ENCODE measurements at regions not wholly inside any gene's neighbourhood (a gene's known extent, or its start where the extent isn't known, plus 50 kb on each side); places are given as distances from the start of the nearest gene placed in this dataset.

DNA sequence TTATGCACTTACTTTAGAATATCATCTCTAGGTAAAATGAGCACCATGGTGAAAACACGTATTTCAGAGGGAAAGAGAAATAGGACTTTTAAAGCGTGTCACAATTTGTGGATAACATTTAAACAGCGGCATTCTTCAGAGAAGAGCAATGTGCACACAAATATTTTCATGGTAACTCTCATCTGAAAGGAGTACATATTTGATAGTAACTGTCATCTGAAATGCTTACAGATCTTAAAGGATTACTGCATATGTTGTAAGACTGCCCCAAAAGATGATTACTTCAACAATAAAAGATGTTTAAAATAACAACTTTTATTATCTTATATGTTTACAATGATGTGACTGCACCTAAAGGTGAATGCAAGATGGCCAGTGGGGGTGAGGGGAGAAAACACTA lies 408.8 kb downstream of the PLA2G4A start:
- Histone ChIP-seq H3K36me3 (no peaks in the 10 kb centered on the region), H3K4me1 (no peaks in the 10 kb centered on the region), H3K4me3 (replicated peaks in 1 of 3) (no peak overlapping the region), H3K9me3 (no peaks in the 10 kb centered on the region), H3K27ac (no peak overlapping the region), H3K27me3 (no peaks in the 10 kb centered on the region)
- 95% methylated on average over 3 of the region's 3 CpGs for WGBS, 2 donors
- intact Hi-C loops (cut with DNase I) = no loop called here
- TF ChIP-seq CTCF (IDR thresholded peaks at IDR 0.05) = no peak
- TF ChIP-seq POLR2A (IDR thresholded peaks at IDR 0.05) = no peak
- no peak for DNase-seq

DNA sequence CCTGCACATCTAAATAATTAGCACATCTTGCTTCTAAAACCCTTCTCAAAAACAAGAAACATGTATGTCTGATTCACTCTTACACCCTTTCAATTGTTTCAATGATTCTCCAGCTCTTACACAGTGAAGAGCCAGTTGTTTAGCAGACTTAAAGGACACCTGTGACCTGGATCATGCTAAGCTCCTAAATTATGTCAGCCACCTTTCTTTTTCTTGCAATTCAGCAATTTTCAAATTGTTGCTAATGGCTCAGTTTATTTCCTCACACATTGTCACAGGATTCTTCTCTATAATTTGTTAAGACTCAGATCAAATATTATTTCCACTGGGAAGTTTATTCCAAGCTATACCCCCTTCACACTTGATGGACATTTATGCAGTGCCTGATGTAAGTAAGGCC lies 413.2 kb downstream of the PLA2G4A start:
- intact Hi-C loops (cut with DNase I) = no loop called here
- H3K27ac ChIP-seq = no peak overlapping the region

DNA sequence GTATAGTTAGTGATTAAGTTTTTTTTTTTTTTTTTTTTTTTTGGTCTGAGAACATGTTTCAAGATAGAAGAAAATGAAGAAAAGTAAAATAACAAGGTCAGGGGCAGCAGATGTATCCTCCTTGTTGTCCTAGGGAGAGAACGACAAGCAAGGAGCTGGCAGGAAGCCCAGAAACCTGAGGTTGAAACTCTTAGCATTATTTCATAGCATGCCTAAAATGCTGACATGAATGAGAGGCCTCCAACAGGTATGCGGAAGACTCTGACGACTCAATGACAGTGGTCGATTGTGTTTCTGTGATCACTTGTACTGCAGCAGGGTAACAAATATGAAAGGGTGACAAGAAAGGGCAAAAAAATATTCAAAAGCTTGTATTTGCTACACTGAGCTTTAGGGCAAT lies 415.9 kb downstream of the PLA2G4A start:
- 15 to 21% methylated on average over 4 of the region's 4 CpGs for WGBS, 2 donors
- no peaks in the 10 kb centered on the region for H3K4me1 ChIP-seq
- H3K27me3 ChIP-seq = no peaks in the 10 kb centered on the region
- no peak overlapping the region for H3K27ac ChIP-seq
- intact Hi-C loops (cut with DNase I) = no loop called here
- peak; percentile 5 to 10 for DNase-seq
- no peak overlapping the region for H3K4me3 ChIP-seq (replicated peaks in 1 of 3)
- no peaks in the 10 kb centered on the region for H3K9me3 ChIP-seq
- no peak for TF ChIP-seq CTCF (IDR thresholded peaks at IDR 0.05)
- TF ChIP-seq POLR2A (IDR thresholded peaks at IDR 0.05) = no peak
- no peaks in the 10 kb centered on the region for H3K36me3 ChIP-seq

More for the DNA sequence above, 413.2 kb downstream of the PLA2G4A start:
- Histone ChIP-seq H3K36me3 (no peaks in the 10 kb centered on the region), H3K27me3 (no peaks in the 10 kb centered on the region), H3K4me1 (no peaks in the 10 kb centered on the region), H3K4me3 (replicated peaks in 1 of 3) (no peak overlapping the region), H3K9me3 (no peaks in the 10 kb centered on the region)
- TF ChIP-seq CTCF (IDR thresholded peaks at IDR 0.05) = no peak
- TF ChIP-seq POLR2A (IDR thresholded peaks at IDR 0.05) = no peak
- no peak for DNase-seq

DNA sequence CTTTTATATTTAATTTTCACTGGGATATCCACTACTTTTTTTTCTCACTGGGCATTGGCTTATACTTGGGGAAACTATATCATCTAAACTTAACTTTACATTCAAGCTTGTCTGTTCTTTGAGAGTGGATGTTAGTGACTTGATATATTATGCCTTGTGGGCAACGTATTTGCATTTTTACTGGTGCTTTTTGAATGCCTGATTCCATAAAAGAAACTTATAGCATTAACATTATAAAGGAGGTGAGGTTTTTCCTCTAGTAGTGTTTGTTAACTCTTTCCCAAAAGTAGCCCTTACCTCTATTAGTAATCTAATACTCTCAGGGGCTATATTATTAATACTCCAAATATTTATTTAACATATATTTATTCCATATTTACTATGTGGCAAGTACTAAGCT lies 416.5 kb downstream of the PLA2G4A start:
- intact Hi-C loops (cut with DNase I) = no loop called here
- WGBS, 2 donors = 91 to 92% methylated on average over 1 of the region's 1 CpG
- TF ChIP-seq CTCF (IDR thresholded peaks at IDR 0.05) (no peak), POLR2A (IDR thresholded peaks at IDR 0.05) (no peak)
- Histone ChIP-seq H3K27ac (no peak overlapping the region), H3K27me3 (no peaks in the 10 kb centered on the region), H3K4me1 (no peaks in the 10 kb centered on the region), H3K36me3 (no peaks in the 10 kb centered on the region), H3K4me3 (replicated peaks in 1 of 3) (no peak overlapping the region), H3K9me3 (no peaks in the 10 kb centered on the region)
- DNase-seq = no peak

DNA sequence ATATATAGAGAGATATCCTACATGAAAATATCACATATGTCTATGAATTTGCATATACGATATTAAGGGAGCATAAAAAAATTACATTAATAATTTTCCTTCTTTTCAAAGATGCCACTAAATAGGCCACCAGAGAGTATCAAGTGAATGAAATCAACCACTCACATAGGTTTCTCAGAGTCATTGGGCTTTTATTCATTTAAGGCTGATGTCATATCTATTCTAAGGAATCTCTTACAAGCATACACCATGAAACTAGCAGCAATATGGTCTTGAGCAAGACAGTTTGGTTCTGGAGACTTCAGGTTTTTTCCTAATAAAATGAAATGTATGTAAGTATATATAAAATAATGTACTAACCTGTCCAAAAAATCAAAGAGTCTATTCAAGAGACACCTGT lies 420.4 kb downstream of the PLA2G4A start:
- intact Hi-C loops (cut with DNase I) = no loop called here
- WGBS, 2 donors = 90 to 93% methylated on average over 1 of the region's 1 CpG
- Histone ChIP-seq H3K27ac (no peak overlapping the region), H3K27me3 (no peaks in the 10 kb centered on the region), H3K4me1 (no peaks in the 10 kb centered on the region), H3K36me3 (no peaks in the 10 kb centered on the region), H3K9me3 (no peaks in the 10 kb centered on the region), H3K4me3 (replicated peaks in 1 of 3) (no peak overlapping the region)
- DNase-seq = no peak
- TF ChIP-seq CTCF (IDR thresholded peaks at IDR 0.05) (no peak), POLR2A (IDR thresholded peaks at IDR 0.05) (no peak)
